ENCODE measurements at regions not wholly inside any gene's neighbourhood (a gene's known extent, or its start where the extent isn't known, plus 50 kb on each side); places are given as distances from the start of the nearest gene placed in this dataset.

GRCh38 chr3:74080056-74080461 is 455.3 kb upstream of the PDZRN3 start:
- ChIA-PET POLR2A (no interaction called here), CTCF (interaction anchor here (1.0 kb wide), 1 partner anchor 12 kb away, joined by 4 read pairs; no protein-coding TSS in a partner anchor)
- no peak for TF ChIP-seq CTCF (IDR thresholded peaks at IDR 0.05; ENCODE audit: control extremely low read depth, extremely low read depth, low read depth, missing control alignments)
- no peak for DNase-seq (ENCODE audit: extremely low spot score)

GRCh38 chr3:74075241-74075640 is 450.5 kb upstream of the PDZRN3 start:
- TF ChIP-seq CTCF (IDR thresholded peaks at IDR 0.05; ENCODE audit: control extremely low read depth, extremely low read depth, low read depth, missing control alignments) = no peak
- ChIA-PET POLR2A (no interaction called here), CTCF (no interaction called here)
- DNase-seq (ENCODE audit: extremely low spot score) = no peak

GRCh38 chr3:74074700-74075099 is 450.0 kb upstream of the PDZRN3 start:
- DNase-seq (ENCODE audit: extremely low spot score) = no peak
- ChIA-PET POLR2A (no interaction called here), CTCF (no interaction called here)
- no peak for TF ChIP-seq CTCF (IDR thresholded peaks at IDR 0.05; ENCODE audit: control extremely low read depth, extremely low read depth, low read depth, missing control alignments)

- ChIA-PET POLR2A (no interaction called here), CTCF (no interaction called here)
- TF ChIP-seq CTCF (IDR thresholded peaks at IDR 0.05; ENCODE audit: control extremely low read depth, extremely low read depth, low read depth, missing control alignments) = no peak
- DNase-seq (ENCODE audit: extremely low spot score) = no peak
Measured at GRCh38 chr3:74067296-74067695, 442.6 kb upstream of the PDZRN3 start.

GRCh38 chr3:74066456-74066855 is 441.7 kb upstream of the PDZRN3 start:
- POLR2A ChIA-PET = no interaction called here
- CTCF ChIA-PET = no interaction called here

GRCh38 chr3:74059923-74060600 is 435.3 kb upstream of the PDZRN3 start:
- TF ChIP-seq CTCF (IDR thresholded peaks at IDR 0.05; ENCODE audit: control extremely low read depth, extremely low read depth, low read depth, missing control alignments) = no peak
- DNase-seq (ENCODE audit: extremely low spot score) = no peak
- POLR2A ChIA-PET = no interaction called here
- CTCF ChIA-PET = no interaction called here

More at GRCh38 chr3:74066456-74066855, 441.7 kb upstream of the PDZRN3 start:
- TF ChIP-seq CTCF (IDR thresholded peaks at IDR 0.05; ENCODE audit: control extremely low read depth, extremely low read depth, low read depth, missing control alignments) = no peak
- DNase-seq (ENCODE audit: extremely low spot score) = no peak

Data from GM10248 (cell line).